PFSK-1 (cell line): ENCODE measurements at regions not wholly inside any gene's neighbourhood (a gene's known extent, or its start where the extent isn't known, plus 50 kb on each side); places are given as distances from the start of the nearest gene placed in this dataset.

Source experiments
- FOXP2 ChIP-seq: optimal IDR thresholded peaks from 2 replicates; pipeline ENCODE3; 2011; ENCODE audit warnings: borderline replicate concordance, control low read depth, inconsistent platforms; ENCODE audit not compliant: insufficient read depth; ENCODE audit errors: extremely low read length, extremely low read depth
- POLR2AphosphoS5 ChIP-seq: IDR thresholded peaks from 2 replicates; pipeline ENCODE4 v1.6.1; 2012; ENCODE audit warnings: low read depth, mild to moderate bottlenecking, control low read depth, low read length, moderate library complexity
- SIN3A ChIP-seq: IDR thresholded peaks from 2 replicates; pipeline ENCODE4 v1.6.1; 2012; ENCODE audit warnings: mild to moderate bottlenecking, low read length, moderate library complexity, borderline replicate concordance; ENCODE audit not compliant: insufficient read depth
- TAF1 ChIP-seq: IDR thresholded peaks from 2 replicates; pipeline ENCODE4 v1.6.1; 2012; ENCODE audit warnings: low read length, control low read depth, borderline replicate concordance; ENCODE audit not compliant: insufficient read depth
- TF ChIP-seq, protein P1 (sequence below), 2 experiments: IDR thresholded peaks; 2 replicates each; pipeline versions ENCODE4 v1.6.1 to v1.8.0; 2011 to 2012; ENCODE audit warnings: low read depth in 2 of 2, low read length in 2 of 2, control low read depth in 1 of 2, inconsistent platforms in 1 of 2, mild to moderate bottlenecking in 1 of 2, moderate library complexity in 1 of 2; ENCODE audit not compliant: insufficient read depth in 1 of 2

DNA sequence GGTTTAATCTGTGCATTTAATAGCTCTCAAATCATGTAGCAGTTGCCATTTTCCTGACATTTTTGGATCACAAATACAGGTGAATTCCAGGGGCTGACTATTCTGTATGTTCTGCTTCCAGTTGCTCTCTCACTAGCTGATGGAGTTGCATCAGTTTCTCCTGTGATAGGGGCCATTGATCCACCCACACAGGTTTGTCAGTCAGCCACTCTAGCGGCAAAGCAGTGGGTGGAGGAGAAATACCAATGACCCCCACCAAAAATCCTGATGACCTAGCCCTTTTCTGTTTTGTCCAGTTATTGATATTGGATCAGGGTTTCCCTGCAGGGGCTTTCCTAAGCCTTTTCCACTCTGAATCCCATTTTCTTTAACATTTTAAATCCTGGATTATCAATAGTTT is 72.3 kb upstream of the BTN3A2 start:
- no peak for TF ChIP-seq FOXP2
- TF ChIP-seq, protein P1, sequence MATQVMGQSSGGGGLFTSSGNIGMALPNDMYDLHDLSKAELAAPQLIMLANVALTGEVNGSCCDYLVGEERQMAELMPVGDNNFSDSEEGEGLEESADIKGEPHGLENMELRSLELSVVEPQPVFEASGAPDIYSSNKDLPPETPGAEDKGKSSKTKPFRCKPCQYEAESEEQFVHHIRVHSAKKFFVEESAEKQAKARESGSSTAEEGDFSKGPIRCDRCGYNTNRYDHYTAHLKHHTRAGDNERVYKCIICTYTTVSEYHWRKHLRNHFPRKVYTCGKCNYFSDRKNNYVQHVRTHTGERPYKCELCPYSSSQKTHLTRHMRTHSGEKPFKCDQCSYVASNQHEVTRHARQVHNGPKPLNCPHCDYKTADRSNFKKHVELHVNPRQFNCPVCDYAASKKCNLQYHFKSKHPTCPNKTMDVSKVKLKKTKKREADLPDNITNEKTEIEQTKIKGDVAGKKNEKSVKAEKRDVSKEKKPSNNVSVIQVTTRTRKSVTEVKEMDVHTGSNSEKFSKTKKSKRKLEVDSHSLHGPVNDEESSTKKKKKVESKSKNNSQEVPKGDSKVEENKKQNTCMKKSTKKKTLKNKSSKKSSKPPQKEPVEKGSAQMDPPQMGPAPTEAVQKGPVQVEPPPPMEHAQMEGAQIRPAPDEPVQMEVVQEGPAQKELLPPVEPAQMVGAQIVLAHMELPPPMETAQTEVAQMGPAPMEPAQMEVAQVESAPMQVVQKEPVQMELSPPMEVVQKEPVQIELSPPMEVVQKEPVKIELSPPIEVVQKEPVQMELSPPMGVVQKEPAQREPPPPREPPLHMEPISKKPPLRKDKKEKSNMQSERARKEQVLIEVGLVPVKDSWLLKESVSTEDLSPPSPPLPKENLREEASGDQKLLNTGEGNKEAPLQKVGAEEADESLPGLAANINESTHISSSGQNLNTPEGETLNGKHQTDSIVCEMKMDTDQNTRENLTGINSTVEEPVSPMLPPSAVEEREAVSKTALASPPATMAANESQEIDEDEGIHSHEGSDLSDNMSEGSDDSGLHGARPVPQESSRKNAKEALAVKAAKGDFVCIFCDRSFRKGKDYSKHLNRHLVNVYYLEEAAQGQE (IDR thresholded peaks at IDR 0.05; ENCODE audit: insufficient read depth in 1 of 2, low read depth in 2 of 2, low read length in 2 of 2): no peak
- TF ChIP-seq POLR2AphosphoS5: no peak
- TF ChIP-seq SIN3A: no peak
- TF ChIP-seq TAF1: no peak

DNA sequence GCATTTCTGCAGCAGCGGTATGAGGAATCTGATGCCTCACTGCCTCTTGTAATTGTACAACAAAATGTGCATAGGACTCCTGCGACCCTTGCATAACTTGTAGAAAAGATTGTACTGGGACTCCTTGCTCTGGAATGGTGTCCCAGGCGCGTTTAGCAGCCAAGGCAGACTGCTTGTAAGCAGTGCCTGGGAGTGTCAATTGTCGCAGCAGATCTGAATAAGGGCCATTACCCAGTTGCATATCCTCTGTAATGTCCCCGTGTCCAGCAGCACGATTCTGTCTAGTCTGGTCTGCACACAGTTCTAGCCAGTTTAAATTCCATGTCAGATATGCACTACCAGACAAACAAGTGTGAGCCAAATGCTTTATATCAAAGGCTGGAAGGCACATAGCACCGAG is 70.7 kb upstream of the BTN3A2 start:
- TF ChIP-seq POLR2AphosphoS5 (no peak), SIN3A (no peak)
- TF ChIP-seq, protein P1 (IDR thresholded peaks at IDR 0.05; ENCODE audit: insufficient read depth in 1 of 2, low read depth in 2 of 2, low read length in 2 of 2): no peak

DNA sequence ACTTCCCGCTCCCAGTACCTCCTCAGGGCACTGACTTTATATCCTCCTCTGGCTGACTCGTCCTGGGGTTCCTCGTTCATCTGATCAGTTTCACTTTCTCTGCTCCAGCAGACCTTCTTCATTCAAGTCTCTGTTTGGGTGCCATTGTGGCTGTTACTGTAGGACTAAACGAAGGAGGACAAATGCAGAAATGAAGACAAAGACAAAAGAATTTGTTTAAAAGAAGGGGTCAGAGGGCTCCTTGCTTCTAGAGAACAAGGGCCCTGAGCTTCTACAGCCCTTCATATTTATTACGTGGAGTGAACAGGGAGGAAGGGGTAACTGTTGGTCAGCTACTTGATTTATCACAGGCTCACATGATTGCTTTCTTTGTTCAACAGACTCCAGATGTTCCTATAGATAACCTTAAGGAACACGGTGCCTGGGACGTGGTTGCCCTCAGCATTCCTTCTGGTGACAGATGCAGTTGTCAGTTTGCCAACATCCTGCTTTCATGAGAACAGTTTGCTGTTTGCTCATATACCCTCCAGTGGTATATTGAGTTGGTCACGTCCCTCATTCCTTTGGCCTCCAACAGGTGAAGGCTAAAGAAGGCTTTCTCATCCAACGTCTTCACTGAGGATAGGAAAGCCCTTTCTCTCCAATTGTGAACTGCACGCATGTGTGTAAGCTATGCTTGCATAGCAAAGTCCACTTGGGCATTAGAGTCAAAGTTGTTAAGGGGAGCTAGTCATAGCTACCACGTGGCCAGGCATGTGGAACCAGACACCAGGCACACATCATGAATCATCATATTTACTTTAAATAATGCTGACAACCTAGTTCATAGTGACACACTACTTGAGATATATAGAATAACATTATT is 69.1 kb upstream of the BTN3A2 start:
- TF ChIP-seq FOXP2 (no peak), TAF1 (no peak), SIN3A (no peak), POLR2AphosphoS5 (no peak)
- TF ChIP-seq, protein P1 (IDR thresholded peaks at IDR 0.05; ENCODE audit: insufficient read depth in 1 of 2, low read depth in 2 of 2, low read length in 2 of 2): no peak

DNA sequence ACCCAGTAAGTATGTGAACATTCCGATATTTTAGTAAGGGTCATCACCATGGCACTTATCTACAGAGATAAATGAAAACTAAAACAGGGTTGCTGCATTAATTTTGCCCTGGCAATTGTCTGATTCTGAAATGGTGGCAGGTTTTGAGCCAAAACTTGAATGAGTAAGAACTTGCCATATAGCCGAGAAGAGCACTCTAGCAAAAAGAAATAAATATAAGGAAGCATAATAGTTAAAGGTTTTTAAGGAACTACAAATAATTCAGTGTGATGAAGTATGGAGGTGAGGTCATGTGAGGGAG is 68.5 kb upstream of the BTN3A2 start:
- TF ChIP-seq POLR2AphosphoS5 (no peak), SIN3A (no peak), TAF1 (no peak), FOXP2 (no peak)
- TF ChIP-seq, protein P1 (IDR thresholded peaks at IDR 0.05; ENCODE audit: insufficient read depth in 1 of 2, low read depth in 2 of 2, low read length in 2 of 2): no peak
